NCI-H69 (cell line): ENCODE measurements at regions not wholly inside any gene's neighbourhood (a gene's known extent, or its start where the extent isn't known, plus 50 kb on each side); places are given as distances from the start of the nearest gene placed in this dataset.
"Not testable (repeated sequence)": the region's sequence is repeated elsewhere in the genome, so short reads cannot be mapped to it uniquely, and the experiment has no call there.

Source experiments
- DNase-seq: peaks from one replicate; lab custom pipeline; 2025; lab: John Stamatoyannopoulos, UW

DNA sequence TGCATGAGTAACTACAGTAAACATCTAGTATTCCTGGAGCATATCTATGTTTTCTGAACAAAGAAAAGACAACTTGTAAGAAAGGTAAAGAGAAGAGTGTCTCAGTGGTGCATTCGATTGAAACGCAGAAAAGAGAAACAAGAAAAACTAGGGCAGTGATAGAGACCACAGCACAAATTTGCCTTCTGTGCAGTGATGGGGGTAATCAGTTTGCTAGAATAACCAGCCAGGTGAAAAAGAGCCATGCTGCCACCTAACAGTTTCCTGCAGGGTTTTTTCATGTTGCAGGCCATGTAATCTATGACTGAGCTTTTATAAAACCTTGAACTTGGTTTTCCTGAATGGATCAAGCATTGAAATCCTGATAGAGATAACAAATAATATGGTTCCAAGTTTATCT is 198.4 kb upstream of the MEF2C start:
- peak; percentile 7 for DNase-seq

DNA sequence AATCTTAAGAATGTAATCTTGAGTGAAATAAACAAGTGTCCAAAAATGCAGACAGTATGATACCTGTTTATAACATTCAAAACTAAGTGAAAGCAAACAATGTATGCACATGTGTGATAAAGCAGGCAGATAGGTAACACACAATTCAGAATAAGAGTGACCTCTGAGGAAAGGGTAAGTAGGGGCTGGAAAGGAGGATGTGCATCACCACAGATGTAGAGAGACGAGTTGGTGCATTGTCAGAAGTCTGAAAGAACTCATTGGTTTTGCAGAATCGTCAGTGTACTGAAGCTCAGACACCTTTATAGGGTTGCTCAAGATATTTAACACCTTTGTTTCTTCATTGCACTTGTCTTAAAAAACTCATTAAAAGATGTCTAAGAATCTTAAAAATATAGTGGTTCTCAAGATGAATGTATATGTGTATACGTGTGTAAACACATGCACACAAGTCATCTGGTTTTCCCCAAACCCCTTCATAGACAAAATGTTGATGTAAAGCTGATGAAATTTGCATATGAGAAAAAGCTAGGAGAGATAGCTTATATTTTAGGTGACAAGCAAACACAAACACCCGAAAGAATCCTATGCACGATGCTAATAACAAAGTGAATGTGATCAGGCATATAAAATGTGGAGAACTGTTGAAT is 197.6 kb upstream of the MEF2C start:
- no peak for DNase-seq

DNA sequence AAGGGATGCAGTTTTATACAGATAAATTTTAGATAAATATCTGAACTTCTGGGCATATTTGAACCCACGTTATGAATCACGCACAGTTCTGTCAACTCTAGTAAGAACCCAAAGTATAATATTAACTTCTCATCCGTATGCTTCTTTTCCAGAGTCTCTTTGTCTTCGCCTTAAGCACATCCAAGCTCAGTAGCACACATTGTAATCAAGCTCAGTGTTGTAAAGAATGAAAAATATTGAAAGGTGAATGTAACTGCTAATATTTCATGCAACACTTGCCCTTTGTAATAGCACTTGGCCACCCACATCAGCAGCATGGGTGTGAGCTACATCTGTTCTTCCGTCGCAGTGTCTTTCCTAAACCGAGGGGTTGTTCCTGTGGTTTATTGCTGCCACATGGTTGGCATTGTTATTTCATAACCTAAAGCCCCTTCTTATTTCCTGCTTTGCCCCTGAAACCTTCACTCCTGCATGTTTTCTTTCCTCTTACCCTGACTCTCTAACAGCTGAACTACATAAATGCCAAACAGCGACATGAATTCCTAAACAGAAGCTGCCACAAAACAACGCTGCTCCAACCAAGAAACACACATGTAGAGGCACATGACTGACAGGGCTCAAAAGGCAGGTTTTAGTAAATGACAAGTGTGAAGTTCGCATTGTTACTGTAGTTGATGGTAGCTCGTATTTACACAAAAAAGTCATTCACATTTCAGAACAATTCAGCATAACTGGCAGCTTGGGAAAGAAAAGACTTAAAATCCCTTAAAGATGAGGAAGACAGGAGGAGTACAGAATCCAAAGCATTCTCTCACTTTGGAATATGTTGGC is 190.1 kb upstream of the MEF2C start:
- DNase-seq, result no peak

DNA sequence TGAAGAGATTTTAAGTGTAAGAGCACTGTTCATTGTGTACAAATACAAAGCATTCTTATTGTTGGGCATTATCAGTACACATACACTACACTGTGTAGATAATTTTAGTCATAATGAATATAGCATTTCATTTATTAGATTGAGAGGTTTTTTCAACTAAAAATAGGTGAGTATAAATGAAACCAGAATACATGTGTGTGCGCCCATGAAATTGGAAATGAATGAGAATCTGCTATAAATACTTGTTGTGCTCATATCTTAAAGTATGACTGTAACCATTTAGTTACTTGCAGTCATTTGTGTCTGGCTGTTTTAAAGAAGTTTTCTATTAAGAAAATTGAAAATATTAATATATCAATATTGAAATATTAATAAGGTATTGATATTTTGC is 189.0 kb upstream of the MEF2C start:
- no peak for DNase-seq

DNA sequence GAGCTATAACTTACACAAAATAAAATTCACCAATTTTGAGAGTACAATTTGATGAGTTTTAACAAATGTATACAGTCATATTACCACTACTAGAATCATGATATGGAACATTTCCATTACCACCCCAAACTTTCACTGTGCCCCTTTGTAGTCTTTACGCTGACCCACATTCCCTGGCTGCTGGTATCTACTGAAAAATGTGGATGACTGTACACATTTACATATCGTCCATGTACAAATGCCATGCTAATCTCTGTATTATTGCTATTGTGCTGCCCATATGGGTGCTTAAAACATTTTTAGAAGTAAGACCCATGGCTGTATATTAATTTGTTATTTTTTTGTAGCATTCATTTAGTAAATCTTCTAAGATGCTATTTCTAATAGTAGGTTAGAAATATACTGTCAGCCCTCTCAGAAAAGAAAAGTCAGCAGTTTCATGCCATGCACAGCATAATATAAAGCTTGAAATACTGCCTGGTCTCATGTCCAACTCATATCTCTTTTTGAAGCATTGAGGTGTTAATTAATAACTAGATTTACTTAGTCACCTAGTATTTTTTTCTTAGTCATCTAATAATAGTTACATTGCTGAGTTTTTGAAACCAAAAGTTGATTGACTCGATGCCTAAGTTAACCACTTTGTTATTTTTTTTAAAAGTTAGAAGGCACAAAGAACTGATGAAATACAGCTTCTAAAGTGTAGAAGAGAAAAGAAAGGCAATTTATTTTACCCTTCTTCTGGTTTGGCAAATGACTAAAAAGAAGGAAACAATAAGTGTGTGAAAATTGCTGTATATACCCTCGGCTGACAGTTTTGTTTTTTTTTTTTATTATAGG is 188.3 kb upstream of the MEF2C start:
- no peak for DNase-seq

DNA sequence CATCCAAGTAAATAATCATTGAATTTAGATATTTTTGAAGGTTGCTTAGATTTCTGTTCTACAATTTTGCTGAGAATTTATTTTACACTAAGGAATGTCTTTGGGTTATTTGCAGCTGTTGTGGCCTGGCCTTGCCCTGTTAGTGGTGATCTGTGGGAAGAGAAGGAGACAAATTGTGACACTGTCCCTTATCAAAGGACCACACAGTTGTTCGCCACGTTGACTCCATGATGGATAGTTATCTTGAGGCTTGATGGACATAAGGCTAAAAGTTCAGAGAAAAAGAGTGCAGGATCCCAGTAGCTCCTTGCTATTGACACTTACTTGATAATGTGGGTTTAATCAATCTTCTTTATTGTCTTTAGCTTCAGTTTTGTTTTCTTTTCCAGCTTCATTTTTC is 186.6 kb upstream of the MEF2C start:
- DNase-seq, result no peak

DNA sequence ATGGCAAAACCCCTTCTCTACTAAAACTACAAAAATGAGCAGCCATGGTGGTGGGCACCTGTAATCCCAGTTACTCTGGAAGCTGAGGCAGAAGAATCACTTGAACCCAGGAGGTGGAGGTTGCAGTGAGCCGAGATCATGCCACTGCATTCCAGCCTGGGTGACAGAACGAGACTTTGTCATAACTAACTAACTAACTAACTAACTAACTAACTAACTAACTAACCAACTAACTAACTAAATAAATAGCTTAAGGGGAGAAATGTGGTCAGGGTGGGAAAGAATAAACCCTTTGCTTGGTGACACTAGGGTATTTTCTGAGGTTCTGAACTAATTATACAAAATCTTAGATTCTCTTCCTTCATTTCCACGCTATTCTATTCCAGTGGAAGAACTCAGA is 184.4 kb upstream of the MEF2C start:
- no peak for DNase-seq

DNA sequence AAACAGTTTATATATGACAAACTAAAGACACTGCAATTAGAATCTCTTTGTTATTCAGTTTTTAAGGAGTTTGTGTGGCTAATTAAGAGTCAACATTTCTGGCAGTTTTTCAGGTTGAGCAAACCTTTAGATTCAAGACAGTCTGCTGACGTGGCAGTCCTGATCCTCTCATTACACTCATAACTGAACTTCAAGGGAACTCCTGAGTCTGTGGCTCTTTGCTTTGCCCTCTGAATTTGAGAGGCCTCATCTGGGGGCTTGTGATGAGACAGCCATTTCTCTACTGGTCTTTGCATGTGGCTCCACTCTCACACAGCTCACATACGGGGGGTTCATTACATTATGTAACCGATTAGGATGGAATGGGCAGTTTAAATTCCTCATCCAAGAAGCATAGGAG is 182.9 kb upstream of the MEF2C start:
- no peak for DNase-seq

DNA sequence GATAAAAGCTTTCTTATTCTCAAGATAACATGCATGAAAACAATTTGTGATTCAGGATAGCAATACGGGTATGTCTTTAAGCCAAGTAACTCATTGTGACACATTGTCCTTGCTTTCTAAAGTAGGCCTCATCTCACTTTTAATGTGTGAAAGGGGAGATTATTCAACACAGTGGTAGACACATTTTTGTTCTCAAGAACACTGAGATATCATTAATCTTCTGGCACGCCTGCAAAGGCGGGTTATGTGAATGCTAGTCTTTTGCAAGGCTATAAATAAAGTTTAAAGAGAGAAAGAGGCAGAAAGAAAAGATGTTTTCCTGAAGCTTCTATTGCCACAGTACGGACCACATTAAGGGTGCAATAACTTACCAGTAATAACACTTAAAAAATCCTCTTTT is 181.8 kb upstream of the MEF2C start:
- DNase-seq, result no peak

DNA sequence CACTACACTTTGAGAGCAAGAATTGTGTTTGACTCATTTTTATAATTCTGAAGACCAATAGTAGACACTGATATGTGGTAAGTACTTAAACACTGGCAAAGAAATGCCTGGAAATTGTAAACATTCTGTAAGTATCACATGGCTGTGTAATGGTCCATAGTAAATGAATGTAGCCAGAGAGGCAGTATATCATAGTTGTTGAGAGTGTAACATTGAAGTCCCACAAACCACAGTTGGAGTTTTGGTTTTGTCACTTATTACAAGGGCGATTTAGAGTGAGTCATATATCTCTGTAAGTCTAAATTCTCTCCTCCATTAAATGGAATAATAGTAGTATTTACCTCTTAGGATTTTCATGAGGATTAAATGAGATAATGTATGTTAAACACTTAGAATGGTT is 181.1 kb upstream of the MEF2C start:
- no peak for DNase-seq

DNA sequence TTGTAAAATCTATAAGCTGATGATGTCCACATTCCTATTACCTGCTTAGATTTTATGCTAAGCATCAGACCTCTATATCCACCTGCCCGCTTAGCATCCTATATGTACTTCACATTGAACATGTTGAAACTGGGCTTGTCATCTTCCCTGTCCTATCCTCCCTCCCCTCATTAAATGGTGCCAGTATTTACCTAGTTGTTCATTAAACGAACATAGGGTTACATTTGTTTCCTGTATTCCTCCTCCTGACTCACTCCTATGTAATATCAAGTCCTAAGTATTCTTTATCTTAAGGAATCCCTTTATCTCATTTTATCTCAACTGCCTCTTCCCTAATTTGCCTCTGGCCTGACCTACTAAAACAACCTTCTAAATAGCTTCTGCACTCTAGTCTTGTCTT is 177.8 kb upstream of the MEF2C start:
- no peak for DNase-seq

DNA sequence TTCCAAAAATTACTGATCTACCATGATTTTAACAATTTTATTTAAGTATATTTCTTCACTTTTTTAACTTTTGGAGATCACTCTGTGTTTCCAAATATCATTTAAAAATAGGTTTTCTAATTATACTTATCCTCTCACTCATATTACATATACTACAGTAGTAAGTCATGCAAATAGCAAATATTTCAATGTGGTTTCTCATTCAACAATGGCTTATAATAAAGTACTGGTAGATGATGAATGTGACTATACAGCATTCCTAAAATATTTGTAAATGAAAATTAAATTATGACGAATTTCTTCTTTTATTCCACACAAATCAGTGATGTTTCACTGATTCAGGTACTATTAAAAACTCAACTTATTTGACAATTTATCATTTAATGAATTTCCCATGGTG is 176.3 kb upstream of the MEF2C start:
- DNase-seq, result no peak

DNA sequence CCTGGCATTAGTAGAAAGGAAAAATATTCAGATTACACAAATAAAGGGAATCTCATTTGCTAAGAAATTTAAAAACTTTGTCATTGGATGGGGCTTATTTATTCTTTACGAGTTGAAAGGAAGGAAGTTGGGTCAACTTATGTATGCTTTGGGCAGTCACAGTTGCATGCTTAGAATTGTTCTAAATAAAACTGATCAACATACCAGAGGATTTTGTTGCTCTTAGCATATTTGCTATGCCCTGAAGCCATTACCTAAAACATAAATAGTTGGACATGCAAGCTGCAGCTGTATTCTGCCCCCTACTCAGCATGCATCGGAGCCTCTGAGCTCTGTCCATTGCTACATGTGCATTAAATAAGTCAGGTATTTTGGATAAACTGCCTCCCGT is 172.7 kb upstream of the MEF2C start:
- no peak for DNase-seq

DNA sequence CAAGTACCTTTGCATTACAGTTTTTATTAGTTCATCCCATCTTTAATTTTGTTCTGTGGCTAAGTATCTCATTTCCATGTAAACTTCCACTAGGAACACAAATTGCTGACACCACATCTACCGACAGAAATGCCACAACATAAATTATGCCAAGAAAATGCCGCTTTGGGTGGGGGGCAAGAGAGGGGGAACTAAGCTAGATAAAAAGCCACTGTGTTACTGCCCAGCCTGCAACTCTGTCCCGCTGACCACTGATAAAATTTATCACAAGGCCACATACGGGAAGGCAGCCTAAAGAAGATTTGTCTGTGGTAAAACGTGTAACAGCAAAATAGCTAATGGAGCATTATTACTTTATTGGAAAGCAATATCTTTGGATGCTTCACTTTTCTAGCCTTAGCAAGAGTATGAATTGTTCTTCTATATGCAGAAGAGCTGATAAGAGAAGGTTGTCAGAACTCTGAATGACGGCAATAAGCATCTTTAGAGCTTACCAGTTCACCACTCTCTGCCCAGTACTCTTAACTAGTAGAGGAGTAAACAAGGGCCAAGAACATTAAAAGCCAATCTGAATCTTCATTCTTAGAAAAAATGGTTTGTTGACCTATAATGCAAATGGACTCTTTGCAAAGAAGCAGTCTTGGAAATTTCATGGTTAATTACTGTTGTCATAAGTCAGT is 172.2 kb upstream of the MEF2C start:
- DNase-seq, result no peak

DNA sequence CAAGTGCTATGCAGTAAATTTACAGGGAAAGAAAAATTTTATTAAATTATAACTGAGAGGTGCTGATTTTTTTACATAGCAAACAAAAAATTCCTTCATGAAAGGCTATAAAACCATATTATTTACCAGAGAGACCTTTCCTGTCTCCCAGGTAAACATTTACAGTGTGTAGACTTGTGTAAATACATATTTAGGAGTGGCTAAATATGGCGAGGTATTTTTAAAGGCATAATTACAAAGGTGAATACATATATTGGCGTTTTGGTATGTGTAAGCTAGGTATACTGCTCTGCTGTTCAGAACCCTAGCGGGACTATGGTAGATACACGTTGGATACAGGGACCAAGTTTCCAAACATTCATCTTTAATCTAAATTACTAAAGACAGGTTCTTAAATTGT is 170.6 kb upstream of the MEF2C start:
- peak; percentile 10 for DNase-seq

DNA sequence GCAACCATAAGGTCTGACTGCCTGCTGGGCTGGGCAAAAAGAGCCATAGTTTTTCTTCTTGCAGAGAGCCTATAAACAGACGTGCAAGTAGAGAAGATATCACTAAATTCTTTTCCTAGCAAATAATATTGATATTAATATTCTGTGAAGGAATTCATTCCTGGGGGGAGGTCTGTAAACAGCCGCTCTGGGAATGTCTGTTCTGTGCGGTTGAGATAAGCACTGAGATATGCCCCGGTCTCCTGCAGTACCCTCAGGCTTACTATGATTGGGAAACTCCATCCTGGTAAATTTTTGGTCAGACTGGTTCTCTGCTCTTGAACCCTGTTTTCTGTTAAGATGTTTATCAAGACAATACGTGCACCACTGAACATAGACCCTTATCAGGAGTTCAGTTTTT is 167.1 kb upstream of the MEF2C start:
- DNase-seq, result not testable (repeated sequence)

DNA sequence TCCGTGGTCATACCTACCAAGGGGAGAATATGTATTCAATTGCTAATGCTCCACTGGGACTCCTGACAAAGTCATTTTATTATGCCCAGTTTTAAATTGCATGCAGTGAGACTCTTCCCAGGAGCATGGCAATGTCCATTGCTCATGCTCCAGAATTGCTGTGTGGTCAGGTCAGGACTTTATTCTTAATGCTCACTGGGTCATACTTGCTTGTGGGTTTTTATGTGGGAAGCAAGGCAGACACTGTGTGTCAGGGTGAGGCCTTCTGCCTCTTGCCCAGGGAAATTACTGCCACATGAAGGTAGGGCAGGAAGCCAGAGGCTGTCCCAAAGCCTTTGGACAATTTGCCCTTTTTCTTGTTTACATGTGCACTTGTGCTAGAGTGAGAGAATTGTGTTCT is 164.6 kb upstream of the MEF2C start:
- no peak for DNase-seq

DNA sequence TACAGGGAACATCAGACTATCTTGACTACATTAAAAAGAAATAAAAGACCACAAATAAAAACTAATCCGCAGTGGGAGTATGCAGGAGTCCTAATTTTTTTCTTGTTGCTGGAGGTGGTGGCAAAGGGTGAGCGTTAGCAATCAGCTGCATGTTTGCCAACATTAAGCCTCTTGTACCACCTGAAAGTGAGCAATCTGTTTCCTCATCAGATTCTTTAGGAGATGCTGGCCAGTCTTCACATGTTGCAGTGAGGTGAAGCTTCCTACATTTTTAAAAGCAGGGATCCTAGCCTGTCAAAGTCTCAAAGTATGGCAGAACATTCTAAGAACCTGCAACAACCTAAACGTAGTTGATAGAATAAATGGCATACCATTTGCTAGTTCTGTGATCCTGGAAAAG is 162.2 kb upstream of the MEF2C start:
- DNase-seq, result no peak

DNA sequence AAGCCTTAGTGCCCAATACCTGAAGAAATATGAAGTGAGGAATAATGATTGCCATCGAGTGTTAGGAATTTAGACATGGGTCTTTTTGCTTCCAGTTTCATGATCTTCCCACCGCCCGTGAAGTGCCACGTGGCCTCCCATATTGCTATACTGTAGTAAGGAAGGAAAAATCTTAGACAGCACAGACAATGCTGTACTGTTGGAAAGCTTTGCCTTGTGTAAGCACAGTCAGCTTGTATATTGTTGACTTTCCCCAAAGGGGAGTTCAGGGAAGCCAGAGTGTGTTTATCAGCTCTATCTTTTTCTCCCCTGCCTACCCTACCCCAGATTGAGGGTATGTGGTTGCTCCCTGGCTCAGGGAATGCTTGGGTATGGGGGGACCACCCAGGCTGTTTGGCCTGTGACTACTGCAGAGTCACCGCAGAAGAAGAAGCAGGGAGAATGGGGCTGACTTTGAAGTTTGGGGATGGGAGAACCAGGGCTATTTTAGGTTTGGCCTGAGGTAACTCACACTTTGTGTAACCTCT is 161.8 kb upstream of the MEF2C start:
- no peak for DNase-seq

DNA sequence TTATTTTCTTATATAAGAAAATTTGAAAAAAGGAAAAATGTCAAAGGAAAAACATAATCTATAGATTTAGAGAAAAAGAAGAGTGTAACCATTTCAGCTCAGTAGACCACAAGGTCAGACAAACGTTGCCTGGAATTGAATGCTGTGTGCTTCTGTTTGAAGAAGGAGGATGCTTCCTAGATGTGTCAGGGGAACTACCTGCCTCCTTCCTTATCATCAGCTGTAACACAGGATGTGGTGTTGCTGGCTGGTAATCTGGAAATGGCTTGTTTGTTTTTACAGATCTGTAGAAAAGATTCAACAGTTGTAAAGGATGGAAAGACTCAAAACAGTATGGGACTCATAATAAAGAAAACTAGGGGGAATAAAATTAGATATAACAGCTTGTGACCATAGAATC is 160.7 kb upstream of the MEF2C start:
- DNase-seq, result no peak

DNA sequence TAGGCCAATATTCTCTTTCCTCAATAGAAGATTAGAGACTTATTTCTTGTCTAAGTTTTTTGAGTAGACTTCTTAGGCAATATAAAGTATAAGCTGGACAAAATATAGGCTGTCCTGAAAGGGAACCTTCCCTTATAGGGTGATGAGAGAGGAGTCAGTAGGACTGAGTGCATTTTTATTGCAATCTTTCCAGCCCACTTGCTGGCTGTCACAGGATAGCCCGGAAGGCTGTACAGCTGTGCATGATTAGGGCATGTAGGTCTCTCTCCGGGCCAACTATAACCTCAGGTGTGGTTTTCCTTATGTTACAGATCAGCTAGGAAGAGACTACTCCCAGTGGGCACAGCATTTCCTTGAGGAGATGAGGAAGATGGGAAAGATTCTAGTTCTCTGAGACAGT is 159.8 kb upstream of the MEF2C start:
- no peak for DNase-seq

DNA sequence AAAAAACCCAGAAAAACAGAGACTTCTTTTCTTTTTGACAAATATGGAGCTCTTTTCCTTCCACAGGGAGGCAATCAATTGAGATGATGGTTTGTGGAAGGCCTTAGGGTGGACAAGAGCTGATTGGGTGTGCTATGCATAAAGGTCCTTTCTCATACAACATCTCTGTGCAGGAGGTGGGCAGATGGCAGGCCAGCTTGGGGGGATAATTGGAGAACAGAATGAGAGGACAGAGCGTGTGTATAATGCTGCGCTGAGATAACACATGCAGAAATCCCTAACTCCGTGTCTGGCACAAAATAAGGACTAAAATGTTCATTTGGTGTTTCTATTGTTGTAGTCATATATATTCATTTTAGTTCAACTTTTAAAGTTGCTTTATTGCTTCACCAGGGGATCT is 159.0 kb upstream of the MEF2C start:
- no peak for DNase-seq
